ENCODE measurements at regions not wholly inside any gene's neighbourhood (a gene's known extent, or its start where the extent isn't known, plus 50 kb on each side); places are given as distances from the start of the nearest gene placed in this dataset.

DNA sequence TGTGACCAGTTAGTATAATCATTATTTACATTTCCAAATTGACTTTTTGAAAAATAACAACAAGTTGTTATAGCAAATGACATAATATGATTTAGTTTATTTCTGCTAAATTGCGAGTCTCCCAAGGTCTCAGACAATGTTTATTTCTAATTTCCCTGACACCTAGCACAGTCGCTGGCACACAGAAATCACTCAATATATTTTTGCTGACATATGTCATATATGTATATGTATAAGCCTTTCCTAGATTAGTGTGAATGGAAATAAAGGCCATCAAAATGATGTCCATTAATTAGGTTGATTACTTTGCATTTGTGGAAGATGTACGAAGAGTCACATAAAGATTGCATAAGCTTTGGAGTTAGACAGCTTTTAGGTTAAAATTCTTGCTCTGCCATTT lies 136.7 kb upstream of the CDH2 start:
- Histone ChIP-seq H3K36me3 (ENCODE audit: control insufficient read depth in 3 of 3, insufficient read depth in 2 of 3, low read depth in 1 of 3, low read length in 3 of 3) (no peaks in the 10 kb centered on the region), H3K9me3 (ENCODE audit: control insufficient read depth in 2 of 2, insufficient read depth in 1 of 2, low read depth in 1 of 2, low read length in 1 of 2) (no peaks in the 10 kb centered on the region), H3K4me1 (ENCODE audit: control insufficient read depth in 3 of 3, insufficient read depth in 2 of 3, low read depth in 1 of 3, low read length in 2 of 3) (no peaks in the 10 kb centered on the region), H3K27me3 (ENCODE audit: control insufficient read depth in 3 of 3, insufficient read depth in 3 of 3, low read length in 3 of 3) (no peaks in the 10 kb centered on the region), H3K4me3 (ENCODE audit: low read depth in 1 of 3, low read length in 3 of 3) (no peak overlapping the region), H3K27ac (ENCODE audit: low read depth in 1 of 3, low read length in 2 of 3) (no peak overlapping the region)
- WGBS, 3 donors: 65 to 82% (median 77%) methylated on average over 3 of the region's 3 CpGs
- FAIRE-seq (no peak), DNase-seq (no peak)

DNA sequence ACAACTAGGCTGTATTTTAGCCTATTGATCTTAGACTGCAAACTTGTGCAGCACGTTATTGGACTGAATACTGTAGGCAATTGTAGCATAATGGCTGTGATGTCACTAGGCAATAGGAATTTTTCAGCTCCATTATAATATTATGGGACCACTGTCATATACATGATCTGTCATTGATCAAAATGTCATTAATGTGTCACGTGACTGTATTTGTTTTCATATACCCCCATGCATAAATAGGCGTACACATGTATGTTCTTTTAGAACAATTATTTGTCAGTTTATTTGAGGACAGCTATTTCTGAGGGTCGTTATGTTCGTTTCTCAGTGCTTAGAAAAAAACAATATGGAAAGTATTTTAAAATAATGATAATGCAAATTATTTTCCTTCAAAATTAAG lies 111.9 kb upstream of the CDH2 start:
- H3K27ac ChIP-seq (ENCODE audit: low read depth in 1 of 3, low read length in 2 of 3): no peak overlapping the region
- no peaks in the 10 kb centered on the region for H3K27me3 ChIP-seq (ENCODE audit: control insufficient read depth in 3 of 3, insufficient read depth in 3 of 3, low read length in 3 of 3)
- no peaks in the 10 kb centered on the region for H3K36me3 ChIP-seq (ENCODE audit: control insufficient read depth in 3 of 3, insufficient read depth in 2 of 3, low read depth in 1 of 3, low read length in 3 of 3)
- WGBS, 3 donors: 74 to 80% (median 78%) methylated on average over 5 of the region's 5 CpGs
- H3K9me3 ChIP-seq (ENCODE audit: control insufficient read depth in 2 of 2, insufficient read depth in 1 of 2, low read depth in 1 of 2, low read length in 1 of 2): no peaks in the 10 kb centered on the region
- H3K4me3 ChIP-seq (ENCODE audit: low read depth in 1 of 3, low read length in 3 of 3): no peak overlapping the region
- no peak for DNase-seq
- no peaks in the 10 kb centered on the region for H3K4me1 ChIP-seq (ENCODE audit: control insufficient read depth in 3 of 3, insufficient read depth in 2 of 3, low read depth in 1 of 3, low read length in 2 of 3)
- FAIRE-seq: no peak

DNA sequence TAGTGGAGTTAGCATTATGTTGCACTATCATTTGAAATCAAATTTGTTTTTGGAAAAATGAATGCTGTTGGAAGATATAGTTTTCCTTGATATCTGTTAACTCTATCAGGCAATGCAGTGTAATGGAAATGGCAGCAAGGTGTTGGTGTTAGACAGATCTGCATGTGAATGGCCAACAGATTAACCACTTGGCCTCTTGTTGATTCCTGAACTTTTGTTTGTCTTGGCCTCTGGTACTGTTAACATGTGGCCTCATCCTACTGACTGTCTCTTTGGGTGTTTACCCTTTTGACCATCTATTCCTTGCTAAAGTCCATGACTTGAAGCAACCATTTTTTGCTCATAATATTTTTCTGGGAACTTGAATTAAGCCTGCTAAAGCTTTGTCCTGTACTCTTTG lies 110.2 kb upstream of the CDH2 start:
- FAIRE-seq (no peak), DNase-seq (no peak)
- H3K36me3 ChIP-seq (ENCODE audit: control insufficient read depth in 3 of 3, insufficient read depth in 2 of 3, low read depth in 1 of 3, low read length in 3 of 3): no peaks in the 10 kb centered on the region
- H3K9me3 ChIP-seq (ENCODE audit: control insufficient read depth in 2 of 2, insufficient read depth in 1 of 2, low read depth in 1 of 2, low read length in 1 of 2): no peaks in the 10 kb centered on the region
- no peaks in the 10 kb centered on the region for H3K4me1 ChIP-seq (ENCODE audit: control insufficient read depth in 3 of 3, insufficient read depth in 2 of 3, low read depth in 1 of 3, low read length in 2 of 3)
- H3K4me3 ChIP-seq (ENCODE audit: low read depth in 1 of 3, low read length in 3 of 3): no peak overlapping the region
- no peaks in the 10 kb centered on the region for H3K27me3 ChIP-seq (ENCODE audit: control insufficient read depth in 3 of 3, insufficient read depth in 3 of 3, low read length in 3 of 3)
- H3K27ac ChIP-seq (ENCODE audit: low read depth in 1 of 3, low read length in 2 of 3): no peak overlapping the region

- DNase-seq (no peak), FAIRE-seq (no peak)
- H3K4me1 ChIP-seq (ENCODE audit: control insufficient read depth in 3 of 3, insufficient read depth in 2 of 3, low read depth in 1 of 3, low read length in 2 of 3): no peaks in the 10 kb centered on the region
- no peak overlapping the region for H3K4me3 ChIP-seq (ENCODE audit: low read depth in 1 of 3, low read length in 3 of 3)
- WGBS, 3 donors: 55 to 76% (median 60%) methylated on average over 5 of the region's 5 CpGs
- H3K27me3 ChIP-seq (ENCODE audit: control insufficient read depth in 3 of 3, insufficient read depth in 3 of 3, low read length in 3 of 3): no peaks in the 10 kb centered on the region
- H3K36me3 ChIP-seq (ENCODE audit: control insufficient read depth in 3 of 3, insufficient read depth in 2 of 3, low read depth in 1 of 3, low read length in 3 of 3): no peaks in the 10 kb centered on the region
- H3K9me3 ChIP-seq (ENCODE audit: control insufficient read depth in 2 of 2, insufficient read depth in 1 of 2, low read depth in 1 of 2, low read length in 1 of 2): no peaks in the 10 kb centered on the region
- no peak overlapping the region for H3K27ac ChIP-seq (ENCODE audit: low read depth in 1 of 3, low read length in 2 of 3)
These were observed 107.2 kb upstream of the CDH2 start for GRCh38 chr18:28284132-28284531.

- no peaks in the 10 kb centered on the region for H3K36me3 ChIP-seq (ENCODE audit: control insufficient read depth in 3 of 3, insufficient read depth in 2 of 3, low read depth in 1 of 3, low read length in 3 of 3)
- H3K4me1 ChIP-seq (ENCODE audit: control insufficient read depth in 3 of 3, insufficient read depth in 2 of 3, low read depth in 1 of 3, low read length in 2 of 3): no peaks in the 10 kb centered on the region
- FAIRE-seq (no peak), DNase-seq (no peak)
- no peaks in the 10 kb centered on the region for H3K9me3 ChIP-seq (ENCODE audit: control insufficient read depth in 2 of 2, insufficient read depth in 1 of 2, low read depth in 1 of 2, low read length in 1 of 2)
- H3K27ac ChIP-seq (ENCODE audit: low read depth in 1 of 3, low read length in 2 of 3): no peak overlapping the region
- no peaks in the 10 kb centered on the region for H3K27me3 ChIP-seq (ENCODE audit: control insufficient read depth in 3 of 3, insufficient read depth in 3 of 3, low read length in 3 of 3)
- H3K4me3 ChIP-seq (ENCODE audit: low read depth in 1 of 3, low read length in 3 of 3): no peak overlapping the region
- 45 to 55% (median 49%) methylated on average over 2 of the region's 2 CpGs for WGBS, 3 donors
These were observed 104.5 kb upstream of the CDH2 start for GRCh38 chr18:28281400-28281799.

DNA sequence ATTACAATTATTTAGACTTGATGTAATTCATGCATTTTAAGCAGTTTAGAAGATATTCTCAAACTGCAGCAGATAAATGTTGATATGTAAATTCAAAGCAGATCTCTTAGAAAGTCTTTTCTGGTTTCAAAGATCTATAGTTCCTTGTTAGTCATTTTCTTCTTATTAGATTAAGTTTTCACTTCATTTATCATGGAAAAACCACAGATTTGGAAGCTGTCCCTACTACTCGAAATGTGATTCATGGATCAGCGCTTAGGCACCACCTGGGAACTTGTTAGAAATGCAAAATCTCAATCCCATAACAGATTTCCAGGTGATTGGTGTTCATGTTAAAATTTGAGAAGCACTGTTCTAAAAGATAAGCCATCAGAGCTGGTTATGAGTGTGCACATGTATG lies 92.8 kb upstream of the CDH2 start:
- FAIRE-seq: no peak

DNA sequence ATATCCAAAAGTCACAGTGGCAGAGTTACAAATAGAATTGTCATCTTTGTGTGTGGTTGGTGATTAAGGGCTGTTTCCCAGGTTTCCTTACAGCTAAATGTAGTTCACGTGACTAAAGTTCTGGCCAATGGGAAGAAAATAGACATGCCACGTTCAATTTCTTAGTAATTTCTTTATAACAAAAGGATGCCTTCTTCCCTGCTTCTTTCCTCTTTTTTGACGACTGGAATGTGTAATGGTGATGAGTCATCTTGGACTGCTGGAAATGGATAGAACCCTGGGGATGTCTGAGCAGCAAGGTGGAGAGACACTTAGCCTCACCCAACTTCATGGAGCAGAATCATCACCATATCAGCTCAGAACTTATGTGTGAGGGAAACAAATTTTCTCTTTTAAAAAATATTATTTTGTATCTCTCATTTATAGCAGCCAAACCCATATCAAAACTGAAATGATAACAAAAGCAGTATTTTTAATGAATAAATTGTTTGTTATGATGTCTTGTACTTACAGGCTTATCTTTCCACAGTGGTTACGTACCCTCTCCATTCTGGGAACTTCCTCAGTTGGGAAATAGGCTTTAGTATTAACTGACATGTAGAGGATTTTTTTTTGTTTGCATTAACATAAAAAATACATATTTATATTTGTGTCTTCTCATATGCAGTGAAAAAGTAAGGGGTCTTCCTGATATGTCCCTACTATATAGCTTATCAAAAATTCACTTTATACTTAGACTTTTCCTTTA lies 91.1 kb upstream of the CDH2 start:
- H3K27me3 ChIP-seq (ENCODE audit: control insufficient read depth in 3 of 3, insufficient read depth in 3 of 3, low read length in 3 of 3): no peaks in the 10 kb centered on the region
- no peak overlapping the region for H3K27ac ChIP-seq (ENCODE audit: low read depth in 1 of 3, low read length in 2 of 3)
- H3K9me3 ChIP-seq (ENCODE audit: control insufficient read depth in 2 of 2, insufficient read depth in 1 of 2, low read depth in 1 of 2, low read length in 1 of 2): no peaks in the 10 kb centered on the region
- H3K4me3 ChIP-seq (ENCODE audit: low read depth in 1 of 3, low read length in 3 of 3): no peak overlapping the region
- FAIRE-seq (no peak), DNase-seq (no peak)
- WGBS, 3 donors: 55 to 70% (median 59%) methylated on average over 4 of the region's 4 CpGs
- H3K36me3 ChIP-seq (ENCODE audit: control insufficient read depth in 3 of 3, insufficient read depth in 2 of 3, low read depth in 1 of 3, low read length in 3 of 3): no peaks in the 10 kb centered on the region
- no peaks in the 10 kb centered on the region for H3K4me1 ChIP-seq (ENCODE audit: control insufficient read depth in 3 of 3, insufficient read depth in 2 of 3, low read depth in 1 of 3, low read length in 2 of 3)

More for the DNA sequence above, 92.8 kb upstream of the CDH2 start:
- no peaks in the 10 kb centered on the region for H3K36me3 ChIP-seq (ENCODE audit: control insufficient read depth in 3 of 3, insufficient read depth in 2 of 3, low read depth in 1 of 3, low read length in 3 of 3)
- WGBS, 3 donors: 75 to 82% (median 81%) methylated on average over 2 of the region's 2 CpGs
- H3K9me3 ChIP-seq (ENCODE audit: control insufficient read depth in 2 of 2, insufficient read depth in 1 of 2, low read depth in 1 of 2, low read length in 1 of 2): no peaks in the 10 kb centered on the region
- H3K4me3 ChIP-seq (ENCODE audit: low read depth in 1 of 3, low read length in 3 of 3): no peak overlapping the region
- no peaks in the 10 kb centered on the region for H3K4me1 ChIP-seq (ENCODE audit: control insufficient read depth in 3 of 3, insufficient read depth in 2 of 3, low read depth in 1 of 3, low read length in 2 of 3)
- no peaks in the 10 kb centered on the region for H3K27me3 ChIP-seq (ENCODE audit: control insufficient read depth in 3 of 3, insufficient read depth in 3 of 3, low read length in 3 of 3)
- H3K27ac ChIP-seq (ENCODE audit: low read depth in 1 of 3, low read length in 2 of 3): no peak overlapping the region
- DNase-seq: no peak

- no peaks in the 10 kb centered on the region for H3K9me3 ChIP-seq (ENCODE audit: control insufficient read depth in 2 of 2, insufficient read depth in 1 of 2, low read depth in 1 of 2, low read length in 1 of 2)
- no peak overlapping the region for H3K27ac ChIP-seq (ENCODE audit: low read depth in 1 of 3, low read length in 2 of 3)
- 56 to 63% (median 60%) methylated on average over 2 of the region's 2 CpGs for WGBS, 3 donors
- H3K4me3 ChIP-seq (ENCODE audit: low read depth in 1 of 3, low read length in 3 of 3): no peak overlapping the region
- H3K4me1 ChIP-seq (ENCODE audit: control insufficient read depth in 3 of 3, insufficient read depth in 2 of 3, low read depth in 1 of 3, low read length in 2 of 3): no peaks in the 10 kb centered on the region
- FAIRE-seq (no peak), DNase-seq (no peak)
- H3K27me3 ChIP-seq (ENCODE audit: control insufficient read depth in 3 of 3, insufficient read depth in 3 of 3, low read length in 3 of 3): no peaks in the 10 kb centered on the region
- no peaks in the 10 kb centered on the region for H3K36me3 ChIP-seq (ENCODE audit: control insufficient read depth in 3 of 3, insufficient read depth in 2 of 3, low read depth in 1 of 3, low read length in 3 of 3)
These were observed 90.3 kb upstream of the CDH2 start for GRCh38 chr18:28267276-28267675.

DNA sequence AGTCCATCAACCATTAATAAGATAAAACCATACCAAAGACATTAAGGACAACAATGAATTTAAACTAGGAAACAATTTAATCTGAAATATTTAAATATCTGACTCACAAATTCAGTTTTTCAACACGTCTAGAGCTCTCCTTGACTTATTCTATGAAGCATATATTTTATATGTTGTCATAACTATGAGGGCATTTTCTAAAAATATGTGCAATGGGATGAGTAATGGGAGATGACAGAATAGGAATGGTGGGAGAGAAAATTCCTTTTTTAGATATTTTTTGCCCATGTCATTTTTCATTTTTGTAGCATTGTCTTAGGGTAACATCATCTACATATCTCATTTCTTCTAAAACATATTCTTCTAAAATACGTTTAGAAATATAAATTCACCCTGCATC lies 79.2 kb upstream of the CDH2 start:
- no peak overlapping the region for H3K4me3 ChIP-seq (ENCODE audit: low read depth in 1 of 3, low read length in 3 of 3)
- DNase-seq: no peak
- FAIRE-seq: no peak
- H3K9me3 ChIP-seq (ENCODE audit: control insufficient read depth in 2 of 2, insufficient read depth in 1 of 2, low read depth in 1 of 2, low read length in 1 of 2): no peaks in the 10 kb centered on the region
- H3K27ac ChIP-seq (ENCODE audit: low read depth in 1 of 3, low read length in 2 of 3): no peak overlapping the region
- WGBS, 3 donors: 59 to 63% (median 62%) methylated on average over 2 of the region's 2 CpGs
- H3K36me3 ChIP-seq (ENCODE audit: control insufficient read depth in 3 of 3, insufficient read depth in 2 of 3, low read depth in 1 of 3, low read length in 3 of 3): no peaks in the 10 kb centered on the region
- no peaks in the 10 kb centered on the region for H3K4me1 ChIP-seq (ENCODE audit: control insufficient read depth in 3 of 3, insufficient read depth in 2 of 3, low read depth in 1 of 3, low read length in 2 of 3)
- H3K27me3 ChIP-seq (ENCODE audit: control insufficient read depth in 3 of 3, insufficient read depth in 3 of 3, low read length in 3 of 3): no peaks in the 10 kb centered on the region

Data from small intestine (tissue), 7 donors.